Neural progenitor cell (in vitro differentiated cells): ENCODE measurements at regions not wholly inside any gene's neighbourhood (a gene's known extent, or its start where the extent isn't known, plus 50 kb on each side); places are given as distances from the start of the nearest gene placed in this dataset.

ENCODE experiments used
- DNase-seq: peaks from one replicate; pipeline ENCODE4 v3.0.0-alpha.2; 2016; ENCODE audit warnings: low spot score
- H2AFZ ChIP-seq: fragments of 200-600 bp; sonication (generic); replicated peaks from 2 replicates; pipeline ENCODE4 v1.6.1; 2016; ENCODE audit warnings: antibody characterized with exemption
- H3F3A ChIP-seq: fragments of 200-600 bp; sonication (generic); 2 replicates; pipeline ENCODE4 v1.6.1; 2016; ENCODE audit warnings: antibody characterized with exemption, low read depth
- H3K27ac ChIP-seq: fragments of 200-600 bp; sonication (generic); 2 replicates; pipeline ENCODE4 v1.5.1; 2016; ENCODE audit warnings: mild to moderate bottlenecking
- H3K27me3 ChIP-seq: fragments of 200-600 bp; sonication (generic); 2 replicates; pipeline ENCODE4 v1.6.1; 2016; ENCODE audit warnings: mild to moderate bottlenecking, moderate library complexity
- H3K36me3 ChIP-seq: fragments of 200-600 bp; sonication (generic); 2 replicates; pipeline ENCODE4 v1.5.1; 2016
- H3K4me1 ChIP-seq: fragments of 200-600 bp; sonication (generic); 2 replicates; pipeline ENCODE4 v1.6.1; 2016; ENCODE audit warnings: mixed run types
- H3K4me2 ChIP-seq: fragments of 200-600 bp; sonication (generic); 2 replicates; pipeline ENCODE4 v1.6.1; 2016
- H3K4me3 ChIP-seq: fragments of 200-600 bp; sonication (generic); 2 replicates; pipeline ENCODE4 v1.5.1; 2016
- H3K79me2 ChIP-seq: fragments of 200-600 bp; sonication (generic); 2 replicates; pipeline ENCODE4 v1.6.1; 2016; ENCODE audit warnings: low read depth
- H3K9ac ChIP-seq: fragments of 200-600 bp; sonication (generic); 2 replicates; pipeline ENCODE4 v1.6.1; 2016
- H3K9me3 ChIP-seq: fragments of 200-600 bp; sonication (generic); 2 replicates; pipeline ENCODE4 v1.5.1; 2016; ENCODE audit warnings: low read depth
- H4K20me1 ChIP-seq: fragments of 200-600 bp; sonication (generic); 2 replicates; pipeline ENCODE4 v1.6.1; 2016; ENCODE audit warnings: low read depth
- H3K27ac Mint-ChIP-seq: 3 replicates; pipeline ENCODE4 v1.8.0; 2021; ENCODE audit warnings: mixed read lengths
- H3K27me3 Mint-ChIP-seq: 2 replicates; pipeline ENCODE4 v1.8.0; 2022; ENCODE audit warnings: low read depth, mild to moderate bottlenecking, inconsistent platforms, moderate library complexity, mixed read lengths; ENCODE audit not compliant: insufficient read depth
- H3K36me3 Mint-ChIP-seq: 3 replicates; pipeline ENCODE4 v1.8.0; 2021; ENCODE audit warnings: mixed read lengths
- H3K4me1 Mint-ChIP-seq: 3 replicates; pipeline ENCODE4 v1.8.0; 2021; ENCODE audit warnings: mixed read lengths
- H3K4me3 Mint-ChIP-seq: 3 replicates; pipeline ENCODE4 v1.8.0; 2021; ENCODE audit warnings: mild to moderate bottlenecking, moderate library complexity, mixed read lengths
- H3K9me3 Mint-ChIP-seq: 3 replicates; pipeline ENCODE4 v1.8.0; 2020; ENCODE audit warnings: mixed read lengths
- CTCF ChIP-seq: fragments of 200-600 bp; sonication (generic); IDR thresholded peaks from 2 replicates; pipeline ENCODE4 v1.5.1; 2017; ENCODE audit warnings: antibody characterized with exemption, mild to moderate bottlenecking
- EZH2 ChIP-seq: fragments of 200-600 bp; sonication (generic); IDR thresholded peaks from 2 replicates; pipeline ENCODE4 v1.6.1; 2017; ENCODE audit warnings: antibody characterized with exemption, mild to moderate bottlenecking, moderate library complexity
- EZH2phosphoT487 ChIP-seq: fragments of 200-600 bp; sonication (generic); IDR thresholded peaks from 2 replicates; pipeline ENCODE4 v1.6.1; 2017; ENCODE audit warnings: antibody characterized with exemption

- Mint-ChIP-seq H3K27me3 (no peaks in the 10 kb centered on the region), H3K36me3 (no peaks in the 10 kb centered on the region), H3K4me1 (no peaks in the 10 kb centered on the region), H3K27ac (no peak overlapping the region), H3K9me3 (peaks cover 9% of the 10 kb centered on the region), H3K4me3 (no peak overlapping the region)
- Histone ChIP-seq H3K4me2 (no peak overlapping the region), H3K79me2 (no peaks in the 10 kb centered on the region), H2AFZ (no peak overlapping the region), H3K9ac (no peak overlapping the region), H4K20me1 (no peaks in the 10 kb centered on the region), H3K36me3 (no peaks in the 10 kb centered on the region), H3F3A (no peaks in the 10 kb centered on the region), H3K9me3 (no peaks in the 10 kb centered on the region), H3K27me3 (no peaks in the 10 kb centered on the region), H3K4me1 (no peaks in the 10 kb centered on the region), H3K4me3 (no peak overlapping the region), H3K27ac (no peak overlapping the region)
- no peak for TF ChIP-seq EZH2phosphoT487
- no peak for TF ChIP-seq EZH2
- TF ChIP-seq CTCF, result no peak
- DNase-seq, result no peak
Observed at GRCh38 chr10:61136139-61136538, 192.2 kb upstream of the RHOBTB1 start.

GRCh38 chr10:61135276-61135721 is 191.3 kb upstream of the RHOBTB1 start:
- Mint-ChIP-seq H3K9me3 (peaks cover 9% of the 10 kb centered on the region), H3K4me3 (no peak overlapping the region), H3K27ac (no peak overlapping the region), H3K36me3 (no peaks in the 10 kb centered on the region), H3K4me1 (no peaks in the 10 kb centered on the region), H3K27me3 (no peaks in the 10 kb centered on the region)
- Histone ChIP-seq H3K27me3 (no peaks in the 10 kb centered on the region), H3K4me2 (no peak overlapping the region), H3K27ac (no peak overlapping the region), H3F3A (no peaks in the 10 kb centered on the region), H3K79me2 (no peaks in the 10 kb centered on the region), H3K9me3 (no peaks in the 10 kb centered on the region), H3K4me1 (no peaks in the 10 kb centered on the region), H3K36me3 (no peaks in the 10 kb centered on the region), H3K4me3 (no peak overlapping the region), H3K9ac (no peak overlapping the region), H4K20me1 (no peaks in the 10 kb centered on the region), H2AFZ (no peak overlapping the region)
- no peak for DNase-seq
- TF ChIP-seq CTCF (no peak), EZH2phosphoT487 (no peak), EZH2 (no peak)

- peaks cover 11% of the 10 kb centered on the region for H3K9me3 Mint-ChIP-seq
- Histone ChIP-seq H3K27ac (no peak overlapping the region), H3K9ac (no peak overlapping the region), H3K4me3 (no peak overlapping the region), H3K36me3 (no peaks in the 10 kb centered on the region), H3K9me3 (no peaks in the 10 kb centered on the region), H3K79me2 (no peaks in the 10 kb centered on the region), H2AFZ (no peak overlapping the region), H3K27me3 (no peaks in the 10 kb centered on the region), H4K20me1 (no peaks in the 10 kb centered on the region), H3K4me2 (no peak overlapping the region), H3F3A (no peaks in the 10 kb centered on the region), H3K4me1 (no peaks in the 10 kb centered on the region)
- H3K27me3 Mint-ChIP-seq, result peaks cover 2% of the 10 kb centered on the region
- no peaks in the 10 kb centered on the region for H3K36me3 Mint-ChIP-seq
- no peak for DNase-seq
- no peak overlapping the region for H3K4me3 Mint-ChIP-seq
- TF ChIP-seq CTCF, result no peak
- TF ChIP-seq EZH2, result no peak
- no peak for TF ChIP-seq EZH2phosphoT487
- H3K4me1 Mint-ChIP-seq, result no peaks in the 10 kb centered on the region
- no peak overlapping the region for H3K27ac Mint-ChIP-seq
Observed at GRCh38 chr10:61130366-61130765, 186.4 kb upstream of the RHOBTB1 start.
